ENCODE measurements at regions not wholly inside any gene's neighbourhood (a gene's known extent, or its start where the extent isn't known, plus 50 kb on each side); places are given as distances from the start of the nearest gene placed in this dataset.
"Not testable (repeated sequence)": the region's sequence is repeated elsewhere in the genome, so short reads cannot be mapped to it uniquely, and the experiment has no call there.

DNA sequence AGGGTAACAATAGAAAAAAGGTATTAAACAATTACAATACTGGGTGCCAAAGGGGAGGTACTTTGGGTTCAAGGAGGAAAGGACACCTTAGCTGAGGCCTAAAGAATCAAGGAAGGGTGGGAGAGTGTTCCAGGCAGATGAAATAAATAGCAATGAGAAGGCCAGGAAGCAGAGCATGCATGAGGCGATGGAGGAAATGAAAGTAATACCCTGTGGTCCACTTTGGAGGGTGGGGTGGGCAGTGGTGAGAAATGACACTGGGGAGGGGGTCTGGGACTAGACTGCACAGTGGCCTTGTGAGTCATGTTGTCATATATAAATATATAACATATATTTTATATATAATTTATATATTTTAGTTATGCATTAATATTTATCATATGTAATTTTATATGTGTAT lies 55.9 kb downstream of the BHLHE40 start:
- no peak for DNase-seq (ENCODE audit: low read depth in 2 of 2, low spot score in 1 of 2)

DNA sequence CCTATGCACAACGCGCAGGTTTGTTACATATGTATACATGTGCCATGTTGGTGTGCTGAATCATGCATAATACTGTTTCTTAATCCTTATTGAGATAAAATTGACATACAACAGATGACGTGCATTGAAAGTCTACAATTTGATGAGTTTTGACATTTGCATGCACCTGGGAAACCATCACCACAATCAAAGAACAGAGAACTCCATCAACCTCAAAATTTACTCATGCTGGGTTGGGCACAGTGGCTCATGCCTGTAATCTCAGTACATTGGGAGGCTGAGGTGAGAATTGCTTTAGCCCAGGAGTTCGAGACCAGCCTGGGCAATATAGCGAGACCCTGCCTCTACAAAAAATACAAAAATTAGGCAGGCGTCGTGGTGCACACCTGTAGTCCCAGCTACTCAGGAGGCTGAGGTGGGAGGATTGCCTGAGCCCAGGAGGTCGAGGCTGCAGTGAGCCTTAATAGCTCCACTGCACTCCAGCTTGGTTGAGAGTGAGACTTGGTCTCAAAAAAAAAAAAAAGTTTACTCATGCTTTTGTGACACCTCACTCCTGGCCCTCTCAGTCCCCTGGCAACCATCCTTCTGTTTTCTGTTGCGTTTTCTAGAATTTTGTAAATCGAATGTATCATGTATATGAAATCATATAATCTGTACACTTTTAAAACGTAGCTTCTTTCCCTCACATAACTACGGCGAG lies 56.6 kb downstream of the BHLHE40 start:
- no peak for DNase-seq (ENCODE audit: low read depth in 2 of 2, low spot score in 1 of 2)

DNA sequence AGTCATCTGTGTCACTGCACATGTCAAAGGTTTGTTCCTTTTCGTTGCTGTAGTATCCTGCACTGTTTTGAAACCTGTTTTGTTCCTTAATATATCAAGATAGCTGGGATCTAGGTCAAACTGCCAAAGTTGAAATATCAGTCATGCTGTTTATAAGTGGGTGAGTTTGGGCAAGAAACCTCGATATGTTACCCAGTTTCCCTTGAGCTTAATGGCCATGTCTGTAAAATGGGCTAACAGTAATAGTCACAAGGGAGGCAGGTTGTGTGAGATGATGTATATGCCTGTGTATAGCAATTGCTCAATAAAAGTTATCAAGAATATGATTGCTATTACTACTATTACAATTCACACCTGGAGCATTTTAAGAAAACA lies 57.1 kb downstream of the BHLHE40 start:
- DNase-seq (ENCODE audit: low read depth in 2 of 2, low spot score in 1 of 2) = no peak

DNA sequence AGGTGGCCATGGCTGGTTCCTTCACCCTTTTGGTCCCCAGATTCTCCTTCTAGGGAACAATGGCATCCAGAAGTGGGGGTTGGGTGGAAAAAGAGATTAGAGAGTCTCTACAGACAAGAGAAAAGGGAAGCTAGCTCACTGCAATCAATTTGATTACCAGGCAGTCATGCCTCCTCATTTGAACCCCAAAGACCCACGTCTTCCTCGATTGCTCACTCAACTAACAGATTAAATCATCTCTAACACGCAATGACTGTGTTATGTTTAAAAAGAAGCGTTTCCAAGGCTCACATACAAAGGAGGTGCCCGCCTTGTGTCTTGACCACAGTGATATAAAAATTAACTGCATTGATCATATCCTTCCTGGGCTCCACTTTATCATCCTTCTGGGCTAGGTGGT lies 57.6 kb downstream of the BHLHE40 start:
- DNase-seq (ENCODE audit: low read depth in 2 of 2, low spot score in 1 of 2) = no peak

DNA sequence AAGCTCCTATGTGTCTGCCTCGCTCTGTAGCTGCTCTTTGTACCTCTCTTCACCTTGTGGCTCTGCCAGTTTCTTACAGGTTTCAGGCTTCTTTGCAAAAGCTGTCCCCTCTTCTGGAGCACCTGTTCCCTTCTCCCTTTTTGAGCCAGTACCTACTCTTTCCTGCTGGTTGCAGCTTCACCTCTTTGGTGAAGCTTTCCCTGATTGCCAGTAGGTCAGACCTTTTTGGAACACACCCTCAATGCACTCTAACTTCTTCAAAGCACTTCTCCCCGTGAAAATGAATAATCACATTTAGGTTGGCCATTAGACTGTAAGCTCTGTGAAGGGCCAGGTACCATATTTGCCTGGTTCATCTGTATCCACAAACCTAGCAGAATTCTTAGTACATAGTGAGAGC lies 60.3 kb downstream of the BHLHE40 start:
- DNase-seq (ENCODE audit: low read depth in 2 of 2, low spot score in 1 of 2) = no peak

DNA sequence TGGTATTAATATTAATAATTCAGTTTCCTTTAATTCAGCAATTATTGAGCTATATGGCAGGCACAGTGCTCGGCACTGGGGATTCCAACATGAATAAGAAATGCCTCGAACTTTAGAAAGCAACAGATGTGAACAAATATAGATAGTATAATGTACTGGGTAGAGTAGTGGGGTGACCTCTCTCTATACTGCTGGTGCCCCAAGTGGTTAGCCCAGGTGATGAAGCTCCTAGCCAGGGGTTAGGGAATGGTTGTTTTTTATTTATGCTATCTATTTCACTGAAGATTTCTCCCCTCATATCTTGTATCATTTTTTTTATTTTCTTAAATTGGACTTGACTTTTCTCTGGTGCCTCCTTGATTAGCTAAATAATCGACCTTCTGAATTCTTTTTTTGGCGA lies 62.1 kb downstream of the BHLHE40 start:
- no peak for DNase-seq (ENCODE audit: low read depth in 2 of 2, low spot score in 1 of 2)

DNA sequence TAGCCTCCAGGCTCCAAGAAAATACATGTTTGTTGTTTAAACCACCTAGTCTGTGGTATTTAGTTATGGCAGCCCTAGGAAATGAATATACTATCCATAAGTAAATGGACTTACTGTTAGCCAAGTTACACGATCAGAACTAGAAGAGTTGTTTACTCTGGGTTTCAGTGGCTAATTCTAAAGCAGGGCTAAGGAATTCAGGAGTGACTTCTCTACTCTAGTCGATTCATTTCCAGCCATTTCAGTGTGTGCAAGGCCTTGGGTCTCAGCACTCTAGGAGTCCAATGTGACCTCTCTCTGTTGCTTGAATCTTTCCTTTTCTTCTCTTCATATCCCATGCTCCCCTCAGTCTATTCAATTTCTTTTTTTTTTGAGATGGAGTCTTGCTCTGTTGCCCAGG lies 66.7 kb downstream of the BHLHE40 start:
- no peak for DNase-seq (ENCODE audit: low read depth in 2 of 2, low spot score in 1 of 2)

DNA sequence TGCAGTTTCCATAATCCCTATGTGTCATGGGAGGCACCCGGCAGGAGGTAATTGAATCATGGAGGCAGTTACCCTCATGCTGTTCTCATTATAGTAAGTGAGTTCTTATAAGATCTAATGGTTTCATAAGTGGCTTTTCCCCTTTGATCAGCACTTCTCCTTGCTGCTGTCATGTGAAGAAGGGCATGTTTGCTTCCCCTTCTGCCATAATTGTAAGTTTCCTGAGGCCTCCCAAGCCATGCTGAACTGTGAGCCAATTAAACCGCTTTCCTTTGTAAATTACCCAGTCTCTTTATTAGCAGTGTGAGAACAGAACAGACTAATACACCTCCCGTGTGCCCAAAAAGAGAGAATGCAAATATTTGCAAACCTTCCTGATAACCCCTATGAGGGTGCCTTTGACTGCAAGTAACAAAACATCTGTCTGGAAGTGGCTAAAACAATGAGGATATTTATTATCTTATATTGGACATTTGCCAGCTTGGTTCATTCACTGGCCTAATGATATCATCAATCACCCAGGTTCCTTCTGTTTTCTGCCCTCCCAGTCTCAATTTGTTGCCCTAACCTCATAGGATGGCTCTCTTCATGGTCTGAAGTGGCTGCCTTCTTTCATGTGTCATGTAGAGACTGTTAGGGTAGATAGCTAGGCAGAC lies 68.7 kb downstream of the BHLHE40 start:
- DNase-seq (ENCODE audit: low read depth in 2 of 2, low spot score in 1 of 2) = no peak

DNA sequence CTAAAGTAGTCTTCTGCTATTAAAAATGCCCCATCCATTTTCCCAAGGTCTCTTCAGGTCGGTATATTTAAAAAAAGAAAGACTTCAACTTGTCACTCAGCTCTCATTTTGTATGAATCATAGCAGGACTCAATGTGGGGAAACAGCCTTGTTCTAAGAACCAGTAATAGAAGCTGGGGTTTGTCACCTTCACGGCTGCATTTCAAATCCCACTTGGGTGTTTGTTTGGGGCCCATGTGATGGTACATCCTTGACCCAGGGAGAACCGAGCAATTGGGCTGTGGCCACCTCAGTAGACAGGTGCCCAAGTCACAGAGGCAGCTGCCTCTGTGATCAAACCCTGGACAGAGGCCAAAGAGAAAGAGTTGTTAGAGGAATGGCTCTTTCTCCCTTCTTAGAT lies 70.3 kb upstream of the ARL8B start:
- no peak for DNase-seq (ENCODE audit: low read depth in 2 of 2, low spot score in 1 of 2)

DNA sequence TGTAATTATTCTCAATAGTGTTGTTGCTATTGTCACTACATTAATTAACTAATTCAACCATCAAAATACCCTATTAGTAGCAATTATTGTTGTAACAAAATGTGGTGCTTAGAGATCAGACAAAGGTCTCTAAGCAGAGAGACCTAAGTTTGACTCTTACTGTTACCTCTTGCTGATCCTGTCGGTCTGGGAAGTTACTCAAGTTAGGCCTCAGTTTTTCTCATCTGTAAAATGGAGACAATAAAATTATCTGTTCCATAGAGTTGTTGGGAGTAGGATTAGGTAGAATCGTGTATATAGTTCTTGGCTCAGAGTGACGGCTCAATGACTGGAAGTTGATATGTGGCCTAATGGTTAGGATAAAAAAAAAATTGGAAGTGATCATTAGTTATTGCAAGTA lies 69.8 kb upstream of the ARL8B start:
- no peak for DNase-seq (ENCODE audit: low read depth in 2 of 2, low spot score in 1 of 2)

DNA sequence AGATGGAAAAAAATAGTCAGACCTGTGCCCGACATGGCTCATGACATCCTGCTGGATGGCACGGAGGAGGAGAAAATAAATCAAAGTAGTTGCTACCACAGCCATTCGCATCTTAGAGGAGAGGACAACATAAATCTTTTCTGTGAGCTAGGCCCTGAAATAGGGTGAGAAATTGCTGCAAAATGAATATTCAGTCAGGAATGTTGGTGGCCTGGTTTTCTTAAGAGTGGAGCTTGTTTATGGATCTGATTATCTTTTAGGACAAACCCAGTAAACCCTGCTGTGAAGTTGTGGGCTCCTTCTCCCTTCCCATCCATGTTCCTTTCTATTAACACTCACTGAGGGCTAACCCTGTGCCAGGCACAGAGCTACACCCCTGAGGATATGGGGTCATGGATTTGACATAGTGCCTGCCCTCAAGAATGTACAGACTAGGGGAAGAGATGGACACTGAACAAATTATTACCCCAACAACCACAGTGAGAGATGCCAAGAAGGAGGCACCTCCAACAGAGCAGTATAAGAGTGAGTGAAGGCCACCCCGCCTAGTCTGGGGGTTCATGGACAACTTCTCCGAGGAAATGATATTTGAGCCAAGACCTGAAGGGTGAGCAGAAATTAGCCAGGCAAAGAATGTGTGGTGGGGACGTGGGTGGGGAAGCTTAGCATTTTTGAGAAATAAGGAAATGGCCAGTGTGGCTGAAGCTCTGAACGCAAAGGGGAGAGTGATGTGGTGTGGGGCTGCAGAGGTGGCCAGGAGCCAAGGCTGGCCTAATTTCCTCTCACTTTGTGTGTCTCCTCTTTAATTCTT lies 68.9 kb upstream of the ARL8B start:
- no peak for DNase-seq (ENCODE audit: low read depth in 2 of 2, low spot score in 1 of 2)

DNA sequence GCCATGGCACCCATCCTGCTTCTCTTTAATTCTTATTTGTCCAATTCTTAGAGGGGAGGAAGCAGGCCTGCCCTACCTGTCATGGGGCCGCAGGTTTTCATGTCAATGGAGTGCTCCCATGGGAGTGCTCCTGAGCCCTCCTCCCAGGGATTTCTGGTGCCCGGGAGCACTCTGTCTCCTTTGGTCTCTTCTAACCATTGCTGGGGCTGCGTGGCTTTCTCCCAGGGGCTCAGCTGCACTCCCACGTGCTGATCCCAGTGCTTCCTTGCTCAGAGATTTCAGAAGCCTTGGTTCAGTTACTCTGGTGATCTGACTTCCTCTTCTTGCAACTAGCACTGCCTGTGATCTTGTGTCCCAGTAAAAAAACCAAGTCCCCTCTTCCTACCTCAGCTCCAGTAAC lies 68.0 kb upstream of the ARL8B start:
- DNase-seq (ENCODE audit: low read depth in 2 of 2, low spot score in 1 of 2) = no peak

DNA sequence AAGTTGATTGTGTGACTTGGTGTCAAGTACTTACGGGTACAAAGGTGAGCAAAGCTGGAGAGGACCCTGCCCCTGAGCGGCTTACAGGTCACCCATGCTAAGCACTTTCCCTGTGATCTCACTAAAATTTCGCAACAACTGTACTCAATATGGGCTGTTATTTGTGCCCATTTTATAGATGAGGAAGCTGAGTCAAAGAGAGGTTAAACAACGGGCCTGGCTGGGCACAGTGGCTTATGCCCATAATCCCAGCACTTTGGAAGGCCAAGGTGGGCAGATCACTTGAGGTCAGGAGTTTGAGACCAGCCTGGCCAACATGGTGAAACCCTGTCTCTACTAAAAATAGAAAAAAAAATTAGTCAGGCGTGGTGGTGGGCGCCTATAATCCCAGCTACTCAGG lies 67.5 kb upstream of the ARL8B start:
- not testable (repeated sequence) for DNase-seq (ENCODE audit: low read depth in 2 of 2, low spot score in 1 of 2)

DNA sequence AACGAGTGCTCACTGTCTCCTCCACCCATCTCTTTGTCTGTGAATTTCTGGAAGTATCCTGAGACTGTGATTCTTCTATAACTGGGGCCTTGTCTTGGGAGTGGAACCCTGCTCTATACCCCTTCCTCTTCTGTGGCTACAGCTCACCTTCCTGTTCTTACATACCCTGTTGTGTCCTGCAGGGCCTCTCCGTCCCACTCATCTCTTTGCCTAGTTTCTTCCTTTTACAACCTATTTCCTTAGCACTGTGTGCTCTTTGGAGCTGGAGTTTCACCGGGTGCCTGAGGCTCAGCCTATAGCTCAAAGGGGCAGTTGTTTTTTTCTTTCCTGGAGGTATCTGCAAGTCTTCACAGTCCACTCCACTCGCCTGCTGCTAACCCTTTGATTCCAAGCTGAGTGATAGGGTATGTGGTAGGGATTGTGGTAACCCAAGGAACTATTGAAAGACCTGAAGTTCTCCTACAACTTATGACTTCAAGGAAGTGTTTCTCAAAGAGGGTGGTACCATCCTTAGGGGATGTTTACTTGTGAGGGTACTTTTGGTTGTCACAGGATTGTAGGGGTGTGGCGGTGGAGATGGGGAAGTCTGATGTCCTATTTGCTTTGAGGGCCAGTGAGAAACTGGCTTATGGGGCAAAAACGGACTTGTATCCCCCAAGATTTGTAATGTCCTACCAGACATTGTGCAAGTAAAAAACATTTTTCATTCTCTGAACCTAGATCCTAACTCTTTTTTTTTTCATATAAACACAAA lies 66.6 kb upstream of the ARL8B start:
- DNase-seq (ENCODE audit: low read depth in 2 of 2, low spot score in 1 of 2) = no peak

DNA sequence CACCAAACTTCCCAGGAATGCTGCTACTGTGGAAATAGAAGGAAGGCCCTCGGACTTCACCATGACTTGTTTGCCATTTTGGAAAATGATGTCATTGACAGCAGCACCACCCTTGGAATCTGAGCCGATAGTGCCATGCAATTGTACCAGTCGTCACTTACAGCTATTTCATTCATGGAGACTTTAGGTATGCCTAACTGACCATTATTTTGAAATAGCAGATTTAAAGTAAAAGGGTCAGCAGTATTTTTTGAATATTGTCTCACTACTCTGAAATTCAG lies 66.0 kb upstream of the ARL8B start:
- no peak for DNase-seq (ENCODE audit: low read depth in 2 of 2, low spot score in 1 of 2)

DNA sequence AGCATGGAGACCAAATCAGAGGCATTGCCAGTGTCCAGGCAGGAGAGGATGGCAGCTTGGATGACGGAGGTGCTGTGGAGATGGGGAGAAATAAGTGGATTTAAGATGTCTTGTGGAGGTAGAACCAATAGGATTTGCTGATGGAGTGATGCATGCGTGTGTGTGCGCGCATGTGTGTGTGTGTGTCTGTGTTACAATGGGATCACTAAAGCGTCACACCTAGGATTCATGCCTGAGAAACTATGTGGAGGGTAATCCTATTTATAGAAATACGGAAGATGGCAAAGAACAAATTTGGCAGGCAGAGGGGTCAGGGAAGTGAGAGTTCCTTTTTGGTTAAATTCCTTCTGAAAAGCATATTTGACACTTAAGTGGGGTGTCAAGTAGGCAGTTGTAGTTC lies 64.8 kb upstream of the ARL8B start:
- no peak for DNase-seq (ENCODE audit: low read depth in 2 of 2, low spot score in 1 of 2)

DNA sequence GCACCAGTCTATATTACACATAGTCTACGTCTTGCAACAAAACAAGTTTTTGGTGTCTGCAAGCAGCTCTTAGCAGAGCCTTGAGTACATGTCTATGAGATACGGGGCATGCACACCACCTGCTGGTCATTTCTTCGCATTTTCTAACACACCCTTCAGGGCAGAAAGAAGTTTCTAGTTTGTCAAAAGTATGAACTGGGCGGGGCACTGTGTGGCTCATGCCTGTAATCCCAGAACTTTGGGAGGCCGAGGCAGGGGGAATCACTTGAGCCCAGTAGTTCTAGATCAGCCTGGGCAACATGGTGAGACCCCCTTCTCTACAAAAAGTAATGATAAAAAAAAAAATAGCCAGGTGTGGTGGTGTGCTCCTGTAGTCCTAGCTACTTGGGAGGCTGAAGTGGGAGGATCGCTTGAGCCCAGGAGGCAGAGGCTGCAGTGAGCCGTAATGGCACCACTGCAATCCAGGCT lies 64.2 kb upstream of the ARL8B start:
- peak; percentile 25 to 46 for DNase-seq (ENCODE audit: low read depth in 2 of 2, low spot score in 1 of 2)

DNA sequence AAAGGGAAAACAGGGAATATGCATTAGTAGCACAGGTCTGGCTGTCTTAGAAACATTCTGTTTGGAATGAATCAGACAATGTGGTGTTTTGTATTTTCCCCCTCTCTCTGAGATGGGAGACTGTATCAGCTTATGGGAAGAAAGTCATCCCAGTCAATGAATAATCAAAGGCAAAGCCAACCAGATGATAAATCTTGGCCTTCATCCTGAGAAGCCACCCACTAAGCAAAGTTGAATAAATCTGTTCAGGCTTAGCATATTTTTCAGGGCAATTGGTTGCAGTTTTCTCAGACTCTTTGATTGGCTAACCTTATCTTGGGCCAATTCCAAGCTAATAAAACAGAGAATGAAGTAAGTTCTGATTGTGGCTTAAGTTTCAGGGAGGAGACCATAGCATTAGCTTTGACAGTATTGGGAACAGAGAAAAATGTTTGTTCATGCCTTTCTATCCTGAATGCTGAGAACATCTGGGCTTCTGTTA lies 63.6 kb upstream of the ARL8B start:
- no peak for DNase-seq (ENCODE audit: low read depth in 2 of 2, low spot score in 1 of 2)

DNA sequence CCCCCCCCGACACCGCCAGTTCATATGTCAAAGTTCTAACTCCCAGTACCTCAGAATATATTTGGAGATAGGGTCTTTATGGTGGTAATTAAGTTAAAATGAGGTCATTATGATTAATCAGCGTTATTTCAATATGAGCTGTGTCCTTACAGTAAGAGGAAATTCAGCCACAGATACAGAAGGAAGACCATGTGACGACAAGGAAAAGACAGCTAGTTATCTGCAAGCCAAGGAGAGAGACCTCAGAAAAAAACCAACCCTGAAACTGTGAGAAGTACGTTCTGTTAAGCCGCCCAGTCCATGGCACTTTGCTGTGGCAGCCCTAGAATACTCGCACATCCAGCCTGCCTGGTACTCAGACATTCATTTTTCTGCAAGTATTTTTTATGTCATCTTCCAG lies 62.3 kb upstream of the ARL8B start:
- no peak for DNase-seq (ENCODE audit: low read depth in 2 of 2, low spot score in 1 of 2)

DNA sequence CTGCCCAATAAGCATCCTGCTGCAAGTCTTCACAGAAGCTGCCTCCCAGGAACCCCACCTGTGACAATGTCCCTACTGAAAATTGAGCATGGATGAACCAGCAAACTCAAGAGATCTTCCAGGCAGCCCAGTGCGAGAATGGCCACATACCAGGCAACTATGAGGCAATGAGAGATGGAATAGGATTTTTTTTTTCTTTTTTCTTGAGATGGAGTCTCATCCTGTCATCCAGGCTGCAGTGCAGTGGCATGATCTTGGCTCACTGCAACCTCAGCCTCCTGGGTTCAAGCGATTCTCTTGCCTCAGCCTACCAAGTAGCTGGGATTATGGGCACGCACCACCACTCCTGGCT lies 60.9 kb upstream of the ARL8B start:
- DNase-seq (ENCODE audit: low read depth in 2 of 2, low spot score in 1 of 2) = no peak

DNA sequence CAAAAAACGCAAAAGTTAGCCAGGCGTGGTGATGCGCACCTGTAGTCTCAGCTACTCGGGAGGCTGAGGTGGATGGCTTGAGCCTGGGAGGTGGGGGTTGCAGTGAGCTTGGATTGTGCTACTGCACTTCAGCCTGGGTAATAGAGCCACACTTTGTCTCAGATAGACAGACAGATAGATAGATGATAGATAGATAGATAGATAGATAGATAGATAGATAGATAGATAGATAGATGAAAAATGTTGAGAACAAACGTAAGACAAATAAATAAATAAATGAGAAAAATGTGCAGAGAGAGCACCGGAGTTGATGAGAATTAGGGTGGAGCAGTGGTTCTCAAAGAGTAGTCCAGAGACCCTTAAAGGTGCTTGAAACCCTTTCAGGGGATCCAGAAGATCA lies 58.4 kb upstream of the ARL8B start:
- DNase-seq (ENCODE audit: low read depth in 2 of 2, low spot score in 1 of 2) = no peak

DNA sequence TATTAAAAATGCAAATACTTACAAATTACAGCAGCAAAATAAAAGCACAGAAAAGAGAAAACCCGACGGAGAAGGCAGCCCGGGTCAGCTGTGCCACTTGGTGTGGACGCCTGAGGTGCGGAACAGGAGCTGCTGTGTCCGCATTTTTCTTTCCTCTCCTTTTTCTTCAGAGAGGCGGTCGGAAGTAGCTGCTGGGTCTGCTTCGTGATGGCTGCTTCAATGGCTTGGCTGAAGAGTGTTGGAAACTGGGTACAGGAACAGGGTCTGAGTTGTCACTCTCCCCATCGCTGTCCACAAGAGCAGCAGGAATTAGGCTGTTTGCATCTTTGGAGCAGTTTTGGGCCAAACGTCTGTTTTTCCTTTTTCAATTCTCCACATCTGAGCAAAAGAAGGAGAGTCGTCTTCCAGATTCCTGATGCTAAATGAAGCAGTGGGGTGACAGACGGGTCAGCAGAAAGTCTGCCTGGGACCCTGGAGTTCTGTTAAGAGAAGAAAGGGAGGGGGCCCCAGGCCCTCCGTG lies 53.5 kb upstream of the ARL8B start:
- no peak for DNase-seq (ENCODE audit: low read depth in 2 of 2, low spot score in 1 of 2)

Data from stimulated activated CD8-positive, alpha-beta memory T cell treated with anti-CD3 and anti-CD28 coated beads, Interleukin-4, amount 100 ng/mL, for 4 hours (primary cell).